GM23338 (cell line): ENCODE measurements at regions not wholly inside any gene's neighbourhood (a gene's known extent, or its start where the extent isn't known, plus 50 kb on each side); places are given as distances from the start of the nearest gene placed in this dataset.

Source experiments
- CREB1 ChIP-seq: fragments of 250-450 bp; sonication (Bioruptor Pico); IDR thresholded peaks from 2 replicates; pipeline ENCODE4 v1.5.0; 2020; ENCODE audit warnings: low read depth, mild to moderate bottlenecking, moderate library complexity
- EZH2 ChIP-seq: fragments of 200-600 bp; sonication (generic); IDR thresholded peaks from one replicate; pipeline ENCODE4 v1.8.0; 2017; ENCODE audit warnings: antibody characterized with exemption, mild to moderate bottlenecking, low read depth; ENCODE audit not compliant: unreplicated experiment
- EZH2phosphoT487 ChIP-seq: fragments of 200-600 bp; sonication (generic); IDR thresholded peaks from one replicate; pipeline ENCODE4 v1.8.1; 2018; ENCODE audit warnings: antibody characterized with exemption; ENCODE audit not compliant: unreplicated experiment
- JUNB ChIP-seq: IDR thresholded peaks from one replicate; pipeline ENCODE4 v1.6.1; 2016; ENCODE audit warnings: antibody characterized with exemption; ENCODE audit not compliant: unreplicated experiment
- NANOG ChIP-seq: IDR thresholded peaks from 2 replicates; pipeline ENCODE4 v1.6.1; 2016; ENCODE audit warnings: antibody characterized with exemption, borderline replicate concordance
- POLR2AphosphoS5 ChIP-seq: IDR thresholded peaks from 2 replicates; pipeline ENCODE4 v1.6.1; 2016; ENCODE audit warnings: antibody characterized with exemption, low read depth
- STAT1 ChIP-seq: IDR thresholded peaks from one replicate; pipeline ENCODE4 v1.6.1; 2016; ENCODE audit warnings: antibody characterized with exemption; ENCODE audit not compliant: unreplicated experiment
- ZNF331 ChIP-seq: fragments of 250-450 bp; sonication (Bioruptor Pico); IDR thresholded peaks from 2 replicates; pipeline ENCODE4 v1.5.0; 2020; ENCODE audit warnings: low read depth, mild to moderate bottlenecking, moderate library complexity
- TF ChIP-seq, protein P1 (sequence below), 2 experiments: fragments of 200-600 bp in 1 of 2; sonication (generic) in 1 of 2; conservative IDR thresholded peaks; 2 replicates each; pipeline versions ENCODE4 v1.5.1 to v1.6.1; 2016 to 2017; ENCODE audit warnings: antibody characterized with exemption in 2 of 2, low read depth in 2 of 2, mild to moderate bottlenecking in 2 of 2, moderate library complexity in 1 of 2
- TF ChIP-seq, protein P2 (sequence below): IDR thresholded peaks from one replicate; pipeline ENCODE4 v1.6.1; 2018; ENCODE audit warnings: antibody characterized with exemption; ENCODE audit not compliant: unreplicated experiment
- TF ChIP-seq, protein P3 (sequence below): fragments of 250-450 bp; sonication (Bioruptor Pico); IDR thresholded peaks from 2 replicates; pipeline ENCODE4 v1.5.0; 2020; ENCODE audit warnings: mild to moderate bottlenecking, moderate library complexity

DNA sequence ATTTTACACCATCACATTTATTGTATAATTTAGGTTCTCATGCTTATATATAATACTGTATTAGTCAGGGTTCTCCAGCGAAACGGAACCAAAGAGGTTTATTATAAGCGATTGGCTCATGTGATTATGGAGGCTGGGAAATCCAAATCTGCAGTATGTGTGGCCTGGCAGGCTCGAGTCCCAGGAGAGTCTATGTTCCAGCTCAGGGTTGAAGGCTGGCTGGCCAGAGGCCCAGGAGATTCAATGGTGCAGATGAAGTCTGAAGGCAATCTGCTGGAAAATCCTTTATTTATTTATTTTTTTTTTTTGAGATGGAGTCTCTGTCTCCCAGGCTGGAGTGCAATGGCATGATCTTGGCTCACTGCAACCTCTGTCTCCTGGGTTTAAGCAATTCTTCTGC, 63.0 kb upstream of the WDFY3 start:
- TF ChIP-seq, protein P1, sequence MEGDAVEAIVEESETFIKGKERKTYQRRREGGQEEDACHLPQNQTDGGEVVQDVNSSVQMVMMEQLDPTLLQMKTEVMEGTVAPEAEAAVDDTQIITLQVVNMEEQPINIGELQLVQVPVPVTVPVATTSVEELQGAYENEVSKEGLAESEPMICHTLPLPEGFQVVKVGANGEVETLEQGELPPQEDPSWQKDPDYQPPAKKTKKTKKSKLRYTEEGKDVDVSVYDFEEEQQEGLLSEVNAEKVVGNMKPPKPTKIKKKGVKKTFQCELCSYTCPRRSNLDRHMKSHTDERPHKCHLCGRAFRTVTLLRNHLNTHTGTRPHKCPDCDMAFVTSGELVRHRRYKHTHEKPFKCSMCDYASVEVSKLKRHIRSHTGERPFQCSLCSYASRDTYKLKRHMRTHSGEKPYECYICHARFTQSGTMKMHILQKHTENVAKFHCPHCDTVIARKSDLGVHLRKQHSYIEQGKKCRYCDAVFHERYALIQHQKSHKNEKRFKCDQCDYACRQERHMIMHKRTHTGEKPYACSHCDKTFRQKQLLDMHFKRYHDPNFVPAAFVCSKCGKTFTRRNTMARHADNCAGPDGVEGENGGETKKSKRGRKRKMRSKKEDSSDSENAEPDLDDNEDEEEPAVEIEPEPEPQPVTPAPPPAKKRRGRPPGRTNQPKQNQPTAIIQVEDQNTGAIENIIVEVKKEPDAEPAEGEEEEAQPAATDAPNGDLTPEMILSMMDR (conservative IDR thresholded peaks at IDR 0.05; ENCODE audit: low read depth in 2 of 2) = no peak
- TF ChIP-seq EZH2 (no peak), JUNB (no peak), POLR2AphosphoS5 (no peak), STAT1 (no peak), EZH2phosphoT487 (no peak), NANOG (no peak), ZNF331 (CRISPR knock-in tag) (no peak), CREB1 (CRISPR knock-in tag) (no peak)
- TF ChIP-seq, protein P2, sequence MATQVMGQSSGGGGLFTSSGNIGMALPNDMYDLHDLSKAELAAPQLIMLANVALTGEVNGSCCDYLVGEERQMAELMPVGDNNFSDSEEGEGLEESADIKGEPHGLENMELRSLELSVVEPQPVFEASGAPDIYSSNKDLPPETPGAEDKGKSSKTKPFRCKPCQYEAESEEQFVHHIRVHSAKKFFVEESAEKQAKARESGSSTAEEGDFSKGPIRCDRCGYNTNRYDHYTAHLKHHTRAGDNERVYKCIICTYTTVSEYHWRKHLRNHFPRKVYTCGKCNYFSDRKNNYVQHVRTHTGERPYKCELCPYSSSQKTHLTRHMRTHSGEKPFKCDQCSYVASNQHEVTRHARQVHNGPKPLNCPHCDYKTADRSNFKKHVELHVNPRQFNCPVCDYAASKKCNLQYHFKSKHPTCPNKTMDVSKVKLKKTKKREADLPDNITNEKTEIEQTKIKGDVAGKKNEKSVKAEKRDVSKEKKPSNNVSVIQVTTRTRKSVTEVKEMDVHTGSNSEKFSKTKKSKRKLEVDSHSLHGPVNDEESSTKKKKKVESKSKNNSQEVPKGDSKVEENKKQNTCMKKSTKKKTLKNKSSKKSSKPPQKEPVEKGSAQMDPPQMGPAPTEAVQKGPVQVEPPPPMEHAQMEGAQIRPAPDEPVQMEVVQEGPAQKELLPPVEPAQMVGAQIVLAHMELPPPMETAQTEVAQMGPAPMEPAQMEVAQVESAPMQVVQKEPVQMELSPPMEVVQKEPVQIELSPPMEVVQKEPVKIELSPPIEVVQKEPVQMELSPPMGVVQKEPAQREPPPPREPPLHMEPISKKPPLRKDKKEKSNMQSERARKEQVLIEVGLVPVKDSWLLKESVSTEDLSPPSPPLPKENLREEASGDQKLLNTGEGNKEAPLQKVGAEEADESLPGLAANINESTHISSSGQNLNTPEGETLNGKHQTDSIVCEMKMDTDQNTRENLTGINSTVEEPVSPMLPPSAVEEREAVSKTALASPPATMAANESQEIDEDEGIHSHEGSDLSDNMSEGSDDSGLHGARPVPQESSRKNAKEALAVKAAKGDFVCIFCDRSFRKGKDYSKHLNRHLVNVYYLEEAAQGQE = no peak
- TF ChIP-seq, protein P3, sequence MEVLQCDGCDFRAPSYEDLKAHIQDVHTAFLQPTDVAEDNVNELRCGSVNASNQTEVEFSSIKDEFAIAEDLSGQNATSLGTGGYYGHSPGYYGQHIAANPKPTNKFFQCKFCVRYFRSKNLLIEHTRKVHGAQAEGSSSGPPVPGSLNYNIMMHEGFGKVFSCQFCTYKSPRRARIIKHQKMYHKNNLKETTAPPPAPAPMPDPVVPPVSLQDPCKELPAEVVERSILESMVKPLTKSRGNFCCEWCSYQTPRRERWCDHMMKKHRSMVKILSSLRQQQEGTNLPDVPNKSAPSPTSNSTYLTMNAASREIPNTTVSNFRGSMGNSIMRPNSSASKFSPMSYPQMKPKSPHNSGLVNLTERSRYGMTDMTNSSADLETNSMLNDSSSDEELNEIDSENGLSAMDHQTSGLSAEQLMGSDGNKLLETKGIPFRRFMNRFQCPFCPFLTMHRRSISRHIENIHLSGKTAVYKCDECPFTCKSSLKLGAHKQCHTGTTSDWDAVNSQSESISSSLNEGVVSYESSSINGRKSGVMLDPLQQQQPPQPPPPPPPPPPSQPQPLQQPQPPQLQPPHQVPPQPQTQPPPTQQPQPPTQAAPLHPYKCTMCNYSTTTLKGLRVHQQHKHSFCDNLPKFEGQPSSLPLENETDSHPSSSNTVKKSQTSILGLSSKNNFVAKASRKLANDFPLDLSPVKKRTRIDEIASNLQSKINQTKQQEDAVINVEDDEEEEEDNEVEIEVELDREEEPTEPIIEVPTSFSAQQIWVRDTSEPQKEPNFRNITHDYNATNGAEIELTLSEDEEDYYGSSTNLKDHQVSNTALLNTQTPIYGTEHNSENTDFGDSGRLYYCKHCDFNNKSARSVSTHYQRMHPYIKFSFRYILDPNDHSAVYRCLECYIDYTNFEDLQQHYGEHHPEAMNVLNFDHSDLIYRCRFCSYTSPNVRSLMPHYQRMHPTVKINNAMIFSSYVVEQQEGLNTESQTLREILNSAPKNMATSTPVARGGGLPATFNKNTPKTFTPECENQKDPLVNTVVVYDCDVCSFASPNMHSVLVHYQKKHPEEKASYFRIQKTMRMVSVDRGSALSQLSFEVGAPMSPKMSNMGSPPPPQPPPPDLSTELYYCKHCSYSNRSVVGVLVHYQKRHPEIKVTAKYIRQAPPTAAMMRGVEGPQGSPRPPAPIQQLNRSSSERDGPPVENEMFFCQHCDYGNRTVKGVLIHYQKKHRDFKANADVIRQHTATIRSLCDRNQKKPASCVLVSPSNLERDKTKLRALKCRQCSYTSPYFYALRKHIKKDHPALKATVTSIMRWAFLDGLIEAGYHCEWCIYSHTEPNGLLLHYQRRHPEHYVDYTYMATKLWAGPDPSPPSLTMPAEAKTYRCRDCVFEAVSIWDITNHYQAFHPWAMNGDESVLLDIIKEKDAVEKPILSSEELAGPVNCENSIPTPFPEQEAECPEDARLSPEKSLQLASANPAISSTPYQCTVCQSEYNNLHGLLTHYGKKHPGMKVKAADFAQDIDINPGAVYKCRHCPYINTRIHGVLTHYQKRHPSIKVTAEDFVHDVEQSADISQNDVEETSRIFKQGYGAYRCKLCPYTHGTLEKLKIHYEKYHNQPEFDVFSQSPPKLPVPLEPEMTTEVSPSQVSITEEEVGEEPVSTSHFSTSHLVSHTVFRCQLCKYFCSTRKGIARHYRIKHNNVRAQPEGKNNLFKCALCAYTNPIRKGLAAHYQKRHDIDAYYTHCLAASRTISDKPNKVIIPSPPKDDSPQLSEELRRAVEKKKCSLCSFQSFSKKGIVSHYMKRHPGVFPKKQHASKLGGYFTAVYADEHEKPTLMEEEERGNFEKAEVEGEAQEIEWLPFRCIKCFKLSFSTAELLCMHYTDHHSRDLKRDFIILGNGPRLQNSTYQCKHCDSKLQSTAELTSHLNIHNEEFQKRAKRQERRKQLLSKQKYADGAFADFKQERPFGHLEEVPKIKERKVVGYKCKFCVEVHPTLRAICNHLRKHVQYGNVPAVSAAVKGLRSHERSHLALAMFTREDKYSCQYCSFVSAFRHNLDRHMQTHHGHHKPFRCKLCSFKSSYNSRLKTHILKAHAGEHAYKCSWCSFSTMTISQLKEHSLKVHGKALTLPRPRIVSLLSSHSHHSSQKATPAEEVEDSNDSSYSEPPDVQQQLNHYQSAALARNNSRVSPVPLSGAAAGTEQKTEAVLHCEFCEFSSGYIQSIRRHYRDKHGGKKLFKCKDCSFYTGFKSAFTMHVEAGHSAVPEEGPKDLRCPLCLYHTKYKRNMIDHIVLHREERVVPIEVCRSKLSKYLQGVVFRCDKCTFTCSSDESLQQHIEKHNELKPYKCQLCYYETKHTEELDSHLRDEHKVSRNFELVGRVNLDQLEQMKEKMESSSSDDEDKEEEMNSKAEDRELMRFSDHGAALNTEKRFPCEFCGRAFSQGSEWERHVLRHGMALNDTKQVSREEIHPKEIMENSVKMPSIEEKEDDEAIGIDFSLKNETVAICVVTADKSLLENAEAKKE = no peak
